ENCODE measurements at regions not wholly inside any gene's neighbourhood (a gene's known extent, or its start where the extent isn't known, plus 50 kb on each side); places are given as distances from the start of the nearest gene placed in this dataset.
"Not testable (repeated sequence)": the region's sequence is repeated elsewhere in the genome, so short reads cannot be mapped to it uniquely, and the experiment has no call there.

- DNase-seq = not testable (repeated sequence)
These were observed 70.8 kb downstream of the TBC1D26 start for GRCh38 chr17:15802917-15803316.

- not testable (repeated sequence) for DNase-seq
These were observed 74.7 kb downstream of the TBC1D26 start for GRCh38 chr17:15806825-15807224.

- not testable (repeated sequence) for DNase-seq
These were observed 81.3 kb downstream of the TBC1D26 start for GRCh38 chr17:15813388-15813787.

- not testable (repeated sequence) for DNase-seq
These were observed 81.9 kb downstream of the TBC1D26 start for GRCh38 chr17:15814003-15814402.

- DNase-seq = not testable (repeated sequence)
These were observed 85.8 kb downstream of the TBC1D26 start for GRCh38 chr17:15817861-15818260.

GRCh38 chr17:15822280-15822679 is 90.2 kb downstream of the TBC1D26 start:
- DNase-seq = not testable (repeated sequence)

GRCh38 chr17:15828727-15829314 is 96.7 kb downstream of the TBC1D26 start:
- DNase-seq = peak; percentile 72

GRCh38 chr17:15830221-15830620 is 98.1 kb downstream of the TBC1D26 start:
- DNase-seq = not testable (repeated sequence)

GRCh38 chr17:15831182-15831581 is 99.1 kb downstream of the TBC1D26 start:
- not testable (repeated sequence) for DNase-seq

- DNase-seq = not testable (repeated sequence)
These were observed 100.9 kb downstream of the TBC1D26 start for GRCh38 chr17:15832921-15833480.

- DNase-seq = not testable (repeated sequence)
These were observed 101.8 kb downstream of the TBC1D26 start for GRCh38 chr17:15833890-15834289.

GRCh38 chr17:15835481-15835880 is 103.4 kb downstream of the TBC1D26 start:
- DNase-seq = not testable (repeated sequence)

GRCh38 chr17:15836249-15836982 is 104.3 kb downstream of the TBC1D26 start:
- DNase-seq = not testable (repeated sequence)

GRCh38 chr17:15836991-15837390 is 104.9 kb downstream of the TBC1D26 start:
- DNase-seq = not testable (repeated sequence)

- not testable (repeated sequence) for DNase-seq
These were observed 97.3 kb upstream of the ADORA2B start for GRCh38 chr17:15847447-15848229.

- DNase-seq = peak; percentile 46
These were observed 95.9 kb upstream of the ADORA2B start for GRCh38 chr17:15849054-15849453.

- DNase-seq = not testable (repeated sequence)
These were observed 94.9 kb upstream of the ADORA2B start for GRCh38 chr17:15850071-15850470.

GRCh38 chr17:15850687-15851086 is 94.2 kb upstream of the ADORA2B start:
- DNase-seq = not testable (repeated sequence)

- DNase-seq = not testable (repeated sequence)
These were observed 92.1 kb upstream of the ADORA2B start for GRCh38 chr17:15852863-15853262.

- not testable (repeated sequence) for DNase-seq
These were observed 88.7 kb upstream of the ADORA2B start for GRCh38 chr17:15856191-15856590.

- not testable (repeated sequence) for DNase-seq
These were observed 88.2 kb upstream of the ADORA2B start for GRCh38 chr17:15856745-15857144.

GRCh38 chr17:15858082-15858481 is 86.8 kb upstream of the ADORA2B start:
- not testable (repeated sequence) for DNase-seq

GRCh38 chr17:15860774-15861173 is 84.2 kb upstream of the ADORA2B start:
- DNase-seq = not testable (repeated sequence)
